ENCODE measurements at regions not wholly inside any gene's neighbourhood (a gene's known extent, or its start where the extent isn't known, plus 50 kb on each side); places are given as distances from the start of the nearest gene placed in this dataset.

- no peaks in the 10 kb centered on the region for H3K4me1 ChIP-seq (ENCODE audit: control insufficient read depth in 1 of 2, insufficient read depth in 2 of 2, low read length in 2 of 2)
- ChIA-PET RAD21 (ENCODE audit: low non-redundant PET in 1 of 2, low total read pairs in 2 of 2, uncharacterized antibody in 2 of 2, unreplicated experiment in 2 of 2) (no interaction called here), POLR2A (no interaction called here), CTCF (no interaction called here)
- no peaks in the 10 kb centered on the region for H3K9me2 ChIP-seq (ENCODE audit: insufficient read depth)
- no peak overlapping the region for H2AFZ ChIP-seq (ENCODE audit: low read depth, low read length, poor library complexity, severe bottlenecking)
- H3K27me3 ChIP-seq (ENCODE audit: insufficient read depth, low read length), result no peaks in the 10 kb centered on the region
- no peaks in the 10 kb centered on the region for H3K9me3 ChIP-seq (ENCODE audit: control insufficient read depth in 1 of 2, insufficient read depth in 1 of 2, low read depth in 1 of 2, low read length in 2 of 2)
- H3K4me2 ChIP-seq (ENCODE audit: low read length), result no peak overlapping the region
- no peak for ATAC-seq
- H3K36me3 ChIP-seq (ENCODE audit: control insufficient read depth in 1 of 2, insufficient read depth in 2 of 2, low read length in 2 of 2), result no peaks in the 10 kb centered on the region
- TF ChIP-seq FOSL1 (IDR thresholded peaks at IDR 0.05; ENCODE audit: low read depth) (no peak), SIN3A (IDR thresholded peaks at IDR 0.05; ENCODE audit: low read depth) (no peak), EGR1 (IDR thresholded peaks at IDR 0.05; ENCODE audit: low read depth) (no peak), ATF3 (IDR thresholded peaks at IDR 0.05) (no peak), TCF7L2 (IDR thresholded peaks at IDR 0.05; ENCODE audit: borderline replicate concordance, extremely low read depth, insufficient read depth, insufficient read length) (no peak), RAD21 (IDR thresholded peaks at IDR 0.05; ENCODE audit: low read depth) (no peak)
- no peak overlapping the region for H3K27ac ChIP-seq (ENCODE audit: low read depth, low read length)
- no peaks in the 10 kb centered on the region for H4K20me1 ChIP-seq (ENCODE audit: insufficient read depth)
- BruUV-seq (replicated peaks), result no TSS peak
- intact Hi-C loops (cut with micrococcal nuclease), result no loop called here
- no peak overlapping the region for H3K4me3 ChIP-seq (replicated peaks in 1 of 2; ENCODE audit: low read depth in 1 of 2, low read length in 2 of 2)
- DNase-seq (ENCODE audit: low read depth, low spot score), result no peak
- H3K79me2 ChIP-seq (ENCODE audit: insufficient read depth, low read length), result no peaks in the 10 kb centered on the region
- H3K9ac ChIP-seq (ENCODE audit: low read length), result no peak overlapping the region
Measured at GRCh38 chr7:47132471-47132870, 449.4 kb downstream of the TNS3 start.

GRCh38 chr7:47128700-47129099 lies 453.2 kb downstream of the TNS3 start:
- H4K20me1 ChIP-seq (ENCODE audit: insufficient read depth), result no peaks in the 10 kb centered on the region
- RAD21 ChIA-PET (ENCODE audit: low non-redundant PET in 1 of 2, low total read pairs in 2 of 2, uncharacterized antibody in 2 of 2, unreplicated experiment in 2 of 2), result interaction anchor here in 1 of 2 experiments (0.6 kb wide), 1 partner anchor 1172 kb away, joined by 3 read pairs; no protein-coding TSS in a partner anchor
- TF ChIP-seq ATF3 (IDR thresholded peaks at IDR 0.05) (no peak), ZNF274 (IDR thresholded peaks at IDR 0.05; ENCODE audit: low read depth, low read length) (no peak), JUND (IDR thresholded peaks at IDR 0.05) (no peak), POLR2A (IDR thresholded peaks at IDR 0.05; ENCODE audit: borderline replicate concordance, extremely low read depth, insufficient read depth, insufficient read length) (no peak), EZH2phosphoT487 (IDR thresholded peaks at IDR 0.05; ENCODE audit: borderline replicate concordance) (no peak), ZBTB33 (IDR thresholded peaks at IDR 0.05; ENCODE audit: extremely low read depth, insufficient replicate concordance, low read length) (no peak), CTCF (IDR thresholded peaks at IDR 0.05 in 2 of 3, conservative IDR thresholded peaks at IDR 0.05 in 1 of 3; ENCODE audit: borderline replicate concordance in 1 of 3, insufficient read depth in 1 of 3, low read depth in 2 of 3, low read length in 2 of 3) (no peak), CBX3 (IDR thresholded peaks at IDR 0.05; ENCODE audit: low read depth) (no peak), POLR2AphosphoS5 (IDR thresholded peaks at IDR 0.05; ENCODE audit: low read depth, low read length) (no peak), SRF (IDR thresholded peaks at IDR 0.05; ENCODE audit: low read depth) (no peak), MAX (IDR thresholded peaks at IDR 0.05) (no peak), TCF7L2 (IDR thresholded peaks at IDR 0.05; ENCODE audit: borderline replicate concordance, extremely low read depth, insufficient read depth, insufficient read length) (no peak)

More at GRCh38 chr7:47128700-47129099, 453.2 kb downstream of the TNS3 start:
- ATAC-seq (no peak), DNase-seq (ENCODE audit: low read depth, low spot score) (no peak)
- Histone ChIP-seq H3K36me3 (ENCODE audit: control insufficient read depth in 1 of 2, insufficient read depth in 2 of 2, low read length in 2 of 2) (no peaks in the 10 kb centered on the region), H2AFZ (ENCODE audit: low read depth, low read length, poor library complexity, severe bottlenecking) (no peak overlapping the region), H3K27ac (ENCODE audit: low read depth, low read length) (no peak overlapping the region), H3K79me2 (ENCODE audit: insufficient read depth, low read length) (no peaks in the 10 kb centered on the region), H3K4me3 (replicated peaks in 1 of 2; ENCODE audit: low read depth in 1 of 2, low read length in 2 of 2) (no peak overlapping the region), H3K9me2 (ENCODE audit: insufficient read depth) (no peaks in the 10 kb centered on the region), H3K27me3 (ENCODE audit: insufficient read depth, low read length) (no peaks in the 10 kb centered on the region), H3K4me1 (ENCODE audit: control insufficient read depth in 1 of 2, insufficient read depth in 2 of 2, low read length in 2 of 2) (no peaks in the 10 kb centered on the region), H3K9me3 (ENCODE audit: control insufficient read depth in 1 of 2, insufficient read depth in 1 of 2, low read depth in 1 of 2, low read length in 2 of 2) (no peaks in the 10 kb centered on the region), H3K4me2 (ENCODE audit: low read length) (no peak overlapping the region), H3K9ac (ENCODE audit: low read length) (no peak overlapping the region)
- ChIA-PET CTCF (no interaction called here), POLR2A (no interaction called here)
- intact Hi-C loops (cut with micrococcal nuclease), result no loop called here
- no TSS peak for BruUV-seq (replicated peaks)
